BJ (cell line): ENCODE measurements at regions not wholly inside any gene's neighbourhood (a gene's known extent, or its start where the extent isn't known, plus 50 kb on each side); places are given as distances from the start of the nearest gene placed in this dataset.

Experiments used
- CTCF ChIA-PET: fragments of 350-600 bp; formaldehyde crosslinking; extraction: SDS; loops from one replicate; lab custom pipeline; 2021; ENCODE audit warnings: antibody characterized with exemption, inconsistent platforms; lab: Yijun Ruan, JAX
- POLR2A ChIA-PET: fragments of 300-600 bp; sonication (Branson Sonifier 250); formaldehyde crosslinking; extraction: SDS; loops from one replicate; lab custom pipeline; 2021; ENCODE audit warnings: antibody characterized with exemption; lab: Charles Lee
- DNase-seq: peaks from one replicate; pipeline ENCODE4 v3.0.0-alpha.2; 2011; ENCODE audit warnings: low read depth
- H3K27me3 ChIP-seq: 2 replicates; pipeline ENCODE4 v1.6.0; 2011; ENCODE audit warnings: low read length; ENCODE audit not compliant: control insufficient read depth, insufficient read depth
- H3K36me3 ChIP-seq: 2 replicates; pipeline ENCODE4 v1.5.1; 2011; ENCODE audit warnings: low read length; ENCODE audit not compliant: control insufficient read depth, insufficient read depth
- H3K4me3 ChIP-seq: 2 replicates; pipeline ENCODE4 v1.5.1; 2011; ENCODE audit warnings: low read depth, mild to moderate bottlenecking, control low read depth, low read length
- TF ChIP-seq, protein P1 (sequence below): IDR thresholded peaks from 2 replicates; pipeline ENCODE4 v1.5.1; 2011; ENCODE audit warnings: low read depth, mild to moderate bottlenecking, control low read depth, inconsistent platforms, low read length, moderate library complexity; ENCODE audit not compliant: insufficient read depth

DNA sequence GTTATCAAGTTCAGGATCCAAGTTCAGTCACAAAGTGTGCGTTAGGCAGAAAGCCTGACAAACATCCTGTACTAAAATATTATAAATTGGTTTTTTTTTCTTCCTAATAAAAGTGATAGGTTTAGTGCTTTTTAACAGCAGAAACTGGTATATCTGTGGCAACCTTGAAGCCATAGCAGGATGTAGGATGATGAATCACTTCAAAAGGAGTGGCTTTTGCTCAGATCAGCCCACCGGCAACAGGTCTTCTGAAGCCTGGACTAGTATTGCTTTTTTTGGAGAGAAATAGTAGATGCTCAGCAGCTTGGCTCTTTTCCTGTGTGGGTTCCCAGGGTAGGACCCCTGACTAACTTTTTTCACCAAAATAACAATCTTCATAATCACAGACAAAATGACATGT is 190.8 kb downstream of the EPM2A start:
- no peaks in the 10 kb centered on the region for H3K36me3 ChIP-seq
- no peaks in the 10 kb centered on the region for H3K27me3 ChIP-seq
- DNase-seq, result no peak
- ChIA-PET POLR2A (no interaction called here), CTCF (interaction anchor here (0.7 to 1.1 kb wide), 2 partner anchors 26 to 111 kb away, joined by 3 to 4 read pairs; no protein-coding TSS in a partner anchor)
- TF ChIP-seq, protein P1, sequence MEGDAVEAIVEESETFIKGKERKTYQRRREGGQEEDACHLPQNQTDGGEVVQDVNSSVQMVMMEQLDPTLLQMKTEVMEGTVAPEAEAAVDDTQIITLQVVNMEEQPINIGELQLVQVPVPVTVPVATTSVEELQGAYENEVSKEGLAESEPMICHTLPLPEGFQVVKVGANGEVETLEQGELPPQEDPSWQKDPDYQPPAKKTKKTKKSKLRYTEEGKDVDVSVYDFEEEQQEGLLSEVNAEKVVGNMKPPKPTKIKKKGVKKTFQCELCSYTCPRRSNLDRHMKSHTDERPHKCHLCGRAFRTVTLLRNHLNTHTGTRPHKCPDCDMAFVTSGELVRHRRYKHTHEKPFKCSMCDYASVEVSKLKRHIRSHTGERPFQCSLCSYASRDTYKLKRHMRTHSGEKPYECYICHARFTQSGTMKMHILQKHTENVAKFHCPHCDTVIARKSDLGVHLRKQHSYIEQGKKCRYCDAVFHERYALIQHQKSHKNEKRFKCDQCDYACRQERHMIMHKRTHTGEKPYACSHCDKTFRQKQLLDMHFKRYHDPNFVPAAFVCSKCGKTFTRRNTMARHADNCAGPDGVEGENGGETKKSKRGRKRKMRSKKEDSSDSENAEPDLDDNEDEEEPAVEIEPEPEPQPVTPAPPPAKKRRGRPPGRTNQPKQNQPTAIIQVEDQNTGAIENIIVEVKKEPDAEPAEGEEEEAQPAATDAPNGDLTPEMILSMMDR, result no peak
- H3K4me3 ChIP-seq, result no peak overlapping the region

DNA sequence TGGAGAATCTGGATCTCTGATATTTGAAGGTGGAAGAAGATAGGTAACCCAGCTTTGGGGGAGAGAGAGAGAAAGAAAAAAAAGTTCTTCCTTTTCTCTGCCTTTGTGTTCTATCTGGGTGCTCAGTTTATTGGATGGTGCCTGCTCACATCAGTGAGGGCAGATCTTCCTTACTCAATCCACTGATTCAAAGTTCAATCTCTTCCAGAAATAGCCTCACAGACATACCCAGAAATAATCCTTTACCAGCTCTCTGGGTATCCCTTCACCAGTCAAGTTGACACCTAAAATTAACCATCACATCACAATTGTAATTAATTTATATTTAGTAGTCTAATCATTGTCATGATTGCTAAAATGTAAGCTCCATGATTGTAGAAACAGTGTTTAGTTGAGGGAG is 189.1 kb downstream of the EPM2A start:
- Histone ChIP-seq H3K27me3 (no peaks in the 10 kb centered on the region), H3K4me3 (no peak overlapping the region), H3K36me3 (no peaks in the 10 kb centered on the region)
- TF ChIP-seq, protein P1, result no peak
- ChIA-PET CTCF (no interaction called here), POLR2A (no interaction called here)
- DNase-seq, result no peak

DNA sequence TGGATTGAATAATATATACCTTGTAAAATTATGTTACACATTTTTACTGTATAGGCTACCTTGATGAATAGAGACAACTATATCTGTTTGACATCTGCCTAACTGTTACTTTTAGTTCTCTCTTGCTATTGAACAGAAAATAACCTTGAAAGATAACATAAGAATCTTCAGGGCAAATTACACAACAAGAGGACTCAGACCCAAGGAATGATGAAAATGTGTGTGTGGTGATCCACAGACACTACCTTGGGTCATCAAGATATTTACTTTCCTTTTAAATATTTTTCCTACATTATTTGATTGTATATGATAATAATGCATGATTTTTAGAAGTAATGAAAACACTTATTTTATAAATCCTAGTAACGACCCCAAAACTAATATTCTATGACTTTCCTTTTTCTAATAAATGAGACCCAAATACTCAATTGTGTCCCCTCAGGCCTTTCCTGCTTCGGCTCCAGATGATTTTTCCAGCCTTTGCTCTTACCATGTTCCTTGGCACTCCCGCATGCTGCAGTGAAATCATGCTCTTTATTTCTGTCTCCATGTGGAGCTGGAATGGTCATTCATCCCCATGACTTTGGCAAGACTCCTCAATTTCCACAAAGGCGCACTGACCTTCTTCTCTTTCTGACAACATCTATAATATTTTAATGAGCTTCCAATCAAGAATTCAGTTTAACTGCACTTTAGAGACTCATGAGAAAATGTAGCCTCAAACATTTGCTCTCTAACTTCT is 187.6 kb downstream of the EPM2A start:
- H3K4me3 ChIP-seq, result no peak overlapping the region
- ChIA-PET CTCF (no interaction called here), POLR2A (no interaction called here)
- no peaks in the 10 kb centered on the region for H3K36me3 ChIP-seq
- DNase-seq, result peak; percentile 37
- no peaks in the 10 kb centered on the region for H3K27me3 ChIP-seq
- TF ChIP-seq, protein P1, result no peak

DNA sequence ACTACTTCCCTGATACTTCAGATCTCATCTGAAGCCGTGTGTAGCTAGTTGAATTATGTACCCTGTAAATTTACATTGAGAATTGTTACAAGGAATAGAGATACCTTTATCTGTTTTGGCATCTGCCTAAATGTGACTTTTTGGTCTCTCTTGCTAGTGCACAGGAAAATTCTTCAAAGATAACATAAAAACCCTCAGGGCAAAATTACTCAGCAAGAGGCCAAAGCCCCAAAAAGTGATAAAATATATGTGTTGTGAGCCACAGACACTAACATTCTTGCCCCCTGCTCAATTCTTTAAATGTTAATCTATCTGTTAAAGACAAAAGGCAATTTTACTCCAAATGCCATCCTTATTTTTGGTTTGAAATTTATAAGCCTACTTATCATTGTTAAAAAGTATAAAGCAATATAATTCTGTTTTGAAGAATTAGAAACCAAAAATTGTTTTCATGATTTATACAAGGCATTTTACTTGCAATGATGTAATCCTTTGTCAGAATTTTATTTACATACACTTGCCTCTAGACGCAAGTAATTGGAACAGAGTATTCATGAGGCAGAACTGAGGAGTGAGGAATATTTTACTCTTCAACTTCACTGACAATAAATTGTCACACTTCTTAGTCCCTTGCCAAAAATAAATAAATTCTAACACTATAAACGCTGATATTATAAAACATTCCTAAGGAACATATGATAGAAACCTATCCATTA is 186.2 kb downstream of the EPM2A start:
- H3K36me3 ChIP-seq, result no peaks in the 10 kb centered on the region
- H3K4me3 ChIP-seq, result no peak overlapping the region
- H3K27me3 ChIP-seq, result no peaks in the 10 kb centered on the region
- ChIA-PET POLR2A (no interaction called here), CTCF (interaction anchor here (0.7 kb wide), 1 partner anchor 316 kb away, joined by 3 read pairs; no protein-coding TSS in a partner anchor)
- no peak for DNase-seq
- TF ChIP-seq, protein P1, result no peak

DNA sequence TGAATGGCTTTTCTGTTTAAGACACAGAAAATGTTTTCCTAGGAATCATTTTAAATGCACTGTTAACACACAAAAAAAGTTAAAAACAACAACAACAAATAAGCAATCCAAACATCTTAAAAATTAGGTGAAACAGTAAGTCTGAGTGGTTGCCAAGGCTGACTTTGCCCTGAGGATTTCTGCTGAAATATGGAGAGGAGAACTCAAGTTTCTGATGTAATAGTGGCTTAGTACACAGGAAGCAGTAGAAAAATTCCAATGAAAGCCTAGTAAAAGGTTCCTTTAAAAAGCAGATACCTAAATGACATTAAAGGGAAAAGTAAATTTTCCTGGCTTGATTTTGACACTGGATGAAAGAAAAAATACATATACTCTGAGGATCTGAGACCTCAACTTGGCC is 184.2 kb downstream of the EPM2A start:
- H3K36me3 ChIP-seq, result no peaks in the 10 kb centered on the region
- TF ChIP-seq, protein P1, result no peak
- H3K4me3 ChIP-seq, result no peak overlapping the region
- POLR2A ChIA-PET, result no interaction called here
- CTCF ChIA-PET, result no interaction called here
- H3K27me3 ChIP-seq, result no peaks in the 10 kb centered on the region
- no peak for DNase-seq
